Chondrocyte (in vitro differentiated cells): ENCODE measurements at regions not wholly inside any gene's neighbourhood (a gene's known extent, or its start where the extent isn't known, plus 50 kb on each side); places are given as distances from the start of the nearest gene placed in this dataset.

Experiments
- DNase-seq: peaks from one replicate; pipeline ENCODE4 v3.0.0; 2021; ENCODE audit warnings: mixed read lengths, low spot score
- H3K27ac Mint-ChIP-seq: one replicate; pipeline ENCODE4 v1.8.0; 2021; ENCODE audit warnings: mild to moderate bottlenecking, moderate library complexity, mixed read lengths; ENCODE audit not compliant: unreplicated experiment
- H3K27me3 Mint-ChIP-seq: 2 replicates; pipeline ENCODE4 v1.8.0; 2021; ENCODE audit warnings: low read depth, mixed read lengths
- H3K36me3 Mint-ChIP-seq: 2 replicates; pipeline ENCODE4 v1.8.0; 2021; ENCODE audit warnings: low read depth, mixed read lengths
- H3K4me1 Mint-ChIP-seq: 2 replicates; pipeline ENCODE4 v1.8.0; 2021; ENCODE audit warnings: low read depth, mild to moderate bottlenecking, mixed read lengths
- H3K4me3 Mint-ChIP-seq: one replicate; pipeline ENCODE4 v1.8.0; 2021; ENCODE audit warnings: mild to moderate bottlenecking, moderate library complexity, mixed read lengths; ENCODE audit not compliant: unreplicated experiment
- H3K9me3 Mint-ChIP-seq: 2 replicates; pipeline ENCODE4 v1.8.0; 2021; ENCODE audit warnings: low read depth, mixed read lengths
- CTCF ChIP-seq: fragments of 200-600 bp; sonication (generic); IDR thresholded peaks from 2 replicates; pipeline ENCODE4 v1.5.0; 2021; ENCODE audit warnings: antibody characterized with exemption, mild to moderate bottlenecking, moderate library complexity

DNA sequence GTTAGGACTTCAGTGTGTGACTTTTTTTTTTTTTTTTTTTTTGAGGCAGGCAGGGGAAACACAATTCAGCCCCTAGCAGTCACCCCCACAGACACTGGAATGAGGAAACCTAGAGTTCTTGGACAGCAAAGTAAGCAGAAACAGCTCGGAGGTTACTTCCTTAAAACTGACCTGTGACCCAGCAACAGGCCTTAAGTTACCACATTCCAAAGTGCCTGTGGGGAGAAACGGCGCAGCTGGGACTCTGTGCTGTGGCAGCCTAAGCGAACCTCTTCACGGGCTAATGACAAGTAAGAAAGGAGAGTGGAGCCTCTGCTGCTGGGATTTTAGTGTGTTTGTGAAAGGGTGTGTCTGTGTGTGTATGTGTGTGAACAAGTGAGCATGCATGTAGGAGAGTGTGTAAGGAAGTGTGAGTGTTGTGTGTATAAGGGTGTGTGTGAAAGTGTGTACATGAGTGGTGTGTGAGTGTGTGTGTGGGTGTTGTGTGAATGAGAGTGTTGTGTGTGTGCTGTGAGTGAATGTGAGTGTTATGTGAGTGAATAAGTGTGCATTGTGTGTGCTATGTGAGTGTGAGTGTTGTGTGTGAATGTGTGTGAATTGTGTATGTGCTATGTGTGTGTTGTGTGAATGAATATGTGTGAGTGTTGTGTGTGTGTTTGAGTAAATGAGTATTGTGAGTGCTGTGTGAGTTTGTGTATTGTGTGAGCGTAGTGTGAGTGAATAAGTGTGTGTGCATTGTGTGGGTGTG is 180.8 kb downstream of the BRINP2 start:
- Mint-ChIP-seq H3K27me3 (peaks cover 11% of the 10 kb centered on the region), H3K36me3 (no peaks in the 10 kb centered on the region), H3K4me1 (no peaks in the 10 kb centered on the region), H3K9me3 (no peaks in the 10 kb centered on the region), H3K4me3 (no peak overlapping the region), H3K27ac (no peak overlapping the region)
- no peak for DNase-seq
- no peak for TF ChIP-seq CTCF

DNA sequence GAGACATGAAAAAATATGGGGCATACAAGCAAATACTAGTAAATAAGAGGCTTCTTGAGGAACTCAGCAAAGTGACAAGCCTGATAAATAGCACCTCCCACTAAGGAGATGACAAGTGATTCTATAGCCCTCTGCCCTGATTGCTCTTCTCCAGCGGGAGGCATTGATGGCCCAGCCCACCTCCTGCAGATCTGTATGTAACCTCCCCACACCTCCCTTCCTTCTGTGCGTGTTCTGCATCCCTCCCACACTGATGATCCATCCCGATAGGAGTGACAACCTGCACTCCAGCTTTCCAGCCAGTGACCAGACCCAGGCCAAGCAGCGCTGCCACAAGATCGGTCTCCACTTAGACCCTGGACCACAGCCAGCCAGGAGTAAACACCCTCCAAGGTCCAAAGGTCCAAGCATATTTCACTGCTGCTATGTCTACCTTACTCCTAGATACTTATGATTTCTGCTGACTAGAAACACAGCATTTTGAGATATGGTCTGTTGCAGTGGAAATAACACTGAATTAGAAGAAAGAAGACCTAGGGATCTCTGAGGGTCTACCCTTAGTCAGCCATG is 176.1 kb downstream of the BRINP2 start:
- peaks cover 17% of the 10 kb centered on the region for H3K27me3 Mint-ChIP-seq

DNA sequence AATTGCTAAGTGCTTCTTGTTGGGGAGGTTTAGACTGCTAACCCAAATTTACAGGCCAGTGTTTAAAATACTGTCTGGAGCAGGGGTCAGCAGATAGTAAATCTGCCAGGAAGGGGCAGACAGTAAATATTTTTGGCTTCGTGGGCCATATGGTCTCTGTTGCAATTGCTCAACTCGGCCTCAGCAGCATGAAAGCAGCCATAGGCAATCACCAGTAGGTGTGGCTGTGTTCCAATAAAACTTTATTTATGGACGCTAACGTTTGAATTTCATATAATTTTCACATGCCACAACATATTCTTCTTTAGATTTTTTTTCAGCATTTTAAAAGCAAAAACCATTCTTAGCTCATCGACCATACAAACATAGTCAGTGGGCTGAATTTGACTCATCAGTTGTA is 172.7 kb downstream of the BRINP2 start:
- Mint-ChIP-seq H3K4me3 (no peak overlapping the region), H3K27ac (no peak overlapping the region), H3K27me3 (peaks cover 31% of the 10 kb centered on the region), H3K4me1 (no peaks in the 10 kb centered on the region), H3K9me3 (no peaks in the 10 kb centered on the region), H3K36me3 (peaks cover 1% of the 10 kb centered on the region)
- DNase-seq = no peak
- TF ChIP-seq CTCF = no peak

More for the DNA sequence above, 176.1 kb downstream of the BRINP2 start:
- Mint-ChIP-seq H3K36me3 (peaks cover 1% of the 10 kb centered on the region), H3K27ac (no peak overlapping the region), H3K9me3 (no peaks in the 10 kb centered on the region), H3K4me3 (no peak overlapping the region), H3K4me1 (no peaks in the 10 kb centered on the region)
- DNase-seq = no peak
- no peak for TF ChIP-seq CTCF

DNA sequence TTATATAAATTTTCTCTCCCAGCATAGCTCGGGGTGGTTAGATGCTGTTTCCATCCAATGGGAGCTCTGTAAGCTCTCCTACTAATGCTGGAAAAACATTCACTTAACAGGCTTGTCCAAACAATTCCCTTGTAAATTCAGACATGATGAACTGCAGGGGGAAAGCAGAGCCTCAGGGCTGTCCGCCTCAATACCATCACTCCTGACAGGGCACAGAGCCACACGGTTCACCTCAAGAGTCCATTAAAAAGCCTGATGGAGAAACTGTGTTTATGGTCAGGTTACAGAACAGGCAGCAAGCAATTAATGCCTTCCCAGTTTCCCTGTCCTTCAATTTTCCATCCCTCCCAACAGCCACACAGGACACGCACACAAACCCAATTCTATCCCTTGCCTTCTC is 171.0 kb downstream of the BRINP2 start:
- peaks cover 1% of the 10 kb centered on the region for H3K36me3 Mint-ChIP-seq

GRCh38 chr1:177340601-177341067 is 169.9 kb downstream of the BRINP2 start:
- H3K27me3 Mint-ChIP-seq = peaks cover 45% of the 10 kb centered on the region
- no peak overlapping the region for H3K27ac Mint-ChIP-seq
- H3K36me3 Mint-ChIP-seq = peaks cover 1% of the 10 kb centered on the region
- DNase-seq = no peak
- no peak for TF ChIP-seq CTCF
- no peaks in the 10 kb centered on the region for H3K9me3 Mint-ChIP-seq
- no peak overlapping the region for H3K4me3 Mint-ChIP-seq
- no peaks in the 10 kb centered on the region for H3K4me1 Mint-ChIP-seq

More for the DNA sequence above, 171.0 kb downstream of the BRINP2 start:
- Mint-ChIP-seq H3K27me3 (peaks cover 36% of the 10 kb centered on the region), H3K27ac (no peak overlapping the region), H3K4me3 (no peak overlapping the region), H3K4me1 (no peaks in the 10 kb centered on the region), H3K9me3 (no peaks in the 10 kb centered on the region)
- TF ChIP-seq CTCF = no peak
- DNase-seq = no peak
